Retinal pigment epithelial cell (primary cell): ENCODE measurements at regions not wholly inside any gene's neighbourhood (a gene's known extent, or its start where the extent isn't known, plus 50 kb on each side); places are given as distances from the start of the nearest gene placed in this dataset.

Experiments
- DNase-seq: peaks from one replicate; pipeline ENCODE4 v3.0.0-alpha.2; 2010; ENCODE audit warnings: low read depth
- H3K4me3 ChIP-seq: 2 replicates; pipeline ENCODE4 v1.5.1; 2011; ENCODE audit warnings: mild to moderate bottlenecking, low read length, control low read depth, moderate library complexity
- TF ChIP-seq, protein P1 (sequence below): conservative IDR thresholded peaks from 2 replicates; pipeline ENCODE4 v1.5.1; 2011; ENCODE audit warnings: low read depth, low read length, control low read depth, inconsistent platforms

- TF ChIP-seq, protein P1, sequence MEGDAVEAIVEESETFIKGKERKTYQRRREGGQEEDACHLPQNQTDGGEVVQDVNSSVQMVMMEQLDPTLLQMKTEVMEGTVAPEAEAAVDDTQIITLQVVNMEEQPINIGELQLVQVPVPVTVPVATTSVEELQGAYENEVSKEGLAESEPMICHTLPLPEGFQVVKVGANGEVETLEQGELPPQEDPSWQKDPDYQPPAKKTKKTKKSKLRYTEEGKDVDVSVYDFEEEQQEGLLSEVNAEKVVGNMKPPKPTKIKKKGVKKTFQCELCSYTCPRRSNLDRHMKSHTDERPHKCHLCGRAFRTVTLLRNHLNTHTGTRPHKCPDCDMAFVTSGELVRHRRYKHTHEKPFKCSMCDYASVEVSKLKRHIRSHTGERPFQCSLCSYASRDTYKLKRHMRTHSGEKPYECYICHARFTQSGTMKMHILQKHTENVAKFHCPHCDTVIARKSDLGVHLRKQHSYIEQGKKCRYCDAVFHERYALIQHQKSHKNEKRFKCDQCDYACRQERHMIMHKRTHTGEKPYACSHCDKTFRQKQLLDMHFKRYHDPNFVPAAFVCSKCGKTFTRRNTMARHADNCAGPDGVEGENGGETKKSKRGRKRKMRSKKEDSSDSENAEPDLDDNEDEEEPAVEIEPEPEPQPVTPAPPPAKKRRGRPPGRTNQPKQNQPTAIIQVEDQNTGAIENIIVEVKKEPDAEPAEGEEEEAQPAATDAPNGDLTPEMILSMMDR = no peak
- H3K4me3 ChIP-seq = no peak overlapping the region
- DNase-seq = no peak
Observed at GRCh38 chr6:89021629-89022028, 58.2 kb upstream of the RNGTT start.

- H3K4me3 ChIP-seq = no peak overlapping the region
- TF ChIP-seq, protein P1 = no peak
- no peak for DNase-seq
Observed at GRCh38 chr6:89015971-89016370, 52.6 kb upstream of the RNGTT start.

GRCh38 chr6:89013438-89013837 is 50.0 kb upstream of the RNGTT start:
- TF ChIP-seq, protein P1 = no peak
- DNase-seq = no peak
- no peak overlapping the region for H3K4me3 ChIP-seq
